GM06990 (cell line): ENCODE measurements at regions not wholly inside any gene's neighbourhood (a gene's known extent, or its start where the extent isn't known, plus 50 kb on each side); places are given as distances from the start of the nearest gene placed in this dataset.

Experiments used
- DNase-seq: peaks from one replicate; pipeline ENCODE4 v3.0.0-alpha.2; 2011; ENCODE audit not compliant: insufficient read length; ENCODE audit errors: extremely low read depth
- H3K27me3 ChIP-seq: replicated peaks from 2 replicates; pipeline ENCODE4 v1.6.0; 2011; ENCODE audit warnings: low read length; ENCODE audit not compliant: control insufficient read depth, insufficient read depth
- H3K36me3 ChIP-seq: 2 replicates; pipeline ENCODE4 v1.5.1; 2011; ENCODE audit warnings: low read length; ENCODE audit not compliant: control insufficient read depth, insufficient read depth
- H3K4me3 ChIP-seq: replicated peaks from 2 replicates; pipeline ENCODE4 v1.5.1; 2011; ENCODE audit warnings: low read depth, mild to moderate bottlenecking, control low read depth, low read length
- CTCF ChIP-seq: IDR thresholded peaks from 2 replicates; pipeline ENCODE4 v1.5.1; 2011; ENCODE audit warnings: low read length, control low read depth, mild to moderate bottlenecking, inconsistent platforms; ENCODE audit not compliant: insufficient read depth, poor library complexity, severe bottlenecking

DNA sequence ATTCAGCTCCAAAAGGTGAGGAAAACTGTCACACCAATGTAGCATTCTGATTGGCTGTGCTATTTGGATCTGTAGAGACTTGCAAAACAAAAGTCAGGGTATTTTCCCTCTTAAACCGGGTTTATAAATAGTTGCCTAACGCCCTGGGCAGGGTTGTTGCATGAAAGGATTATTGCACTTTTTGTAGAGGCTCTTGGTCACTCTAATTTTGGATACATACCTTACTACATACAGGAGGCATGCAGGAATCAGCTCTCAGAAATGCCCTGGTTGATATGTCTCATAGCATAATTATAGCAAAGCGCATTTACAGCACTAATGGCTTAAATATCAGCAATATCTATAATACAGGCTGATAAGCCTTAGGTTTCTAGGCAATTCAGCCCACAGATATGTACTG, 200.0 kb upstream of the GDNF start:
- H3K27me3 ChIP-seq = no peaks in the 10 kb centered on the region; the same call in none of the 2 replicates
- TF ChIP-seq CTCF = no peak
- no peak for DNase-seq
- no peaks in the 10 kb centered on the region for H3K36me3 ChIP-seq
- H3K4me3 ChIP-seq = no peak overlapping the region

- Histone ChIP-seq H3K4me3 (no peak overlapping the region), H3K27me3 (no peaks in the 10 kb centered on the region; the same call in none of the 2 replicates), H3K36me3 (no peaks in the 10 kb centered on the region)
- TF ChIP-seq CTCF = no peak
- no peak for DNase-seq
Measured at GRCh38 chr5:38039091-38039490, 199.2 kb upstream of the GDNF start.

GRCh38 chr5:38036765-38037164, 196.9 kb upstream of the GDNF start:
- Histone ChIP-seq H3K27me3 (no peaks in the 10 kb centered on the region; the same call in none of the 2 replicates), H3K4me3 (no peak overlapping the region), H3K36me3 (no peaks in the 10 kb centered on the region)
- TF ChIP-seq CTCF = no peak
- DNase-seq = no peak

GRCh38 chr5:38032149-38032548, 192.3 kb upstream of the GDNF start:
- Histone ChIP-seq H3K36me3 (no peaks in the 10 kb centered on the region), H3K27me3 (no peaks in the 10 kb centered on the region; the same call in none of the 2 replicates), H3K4me3 (no peak overlapping the region)
- no peak for TF ChIP-seq CTCF
- DNase-seq = no peak

DNA sequence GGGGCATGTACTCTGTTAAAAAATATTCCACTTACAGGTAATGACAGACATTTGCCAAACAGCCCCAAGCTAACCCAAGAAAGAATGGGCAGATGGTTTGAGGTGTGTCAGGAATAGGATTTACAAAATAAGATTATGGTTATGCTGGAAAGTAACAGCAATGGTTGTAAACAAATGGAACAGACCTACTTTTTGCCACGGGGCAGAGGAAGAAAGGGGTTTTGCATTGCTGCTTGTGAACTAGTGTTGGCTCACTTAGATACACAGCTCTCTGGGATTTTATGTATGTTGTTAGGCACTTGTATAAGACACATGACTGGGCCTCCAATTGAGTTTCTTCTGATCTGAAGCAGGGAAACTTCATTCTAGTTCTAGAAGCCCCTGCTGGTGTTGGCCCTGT, 191.5 kb upstream of the GDNF start:
- H3K36me3 ChIP-seq = no peaks in the 10 kb centered on the region
- no peaks in the 10 kb centered on the region; the same call in none of the 2 replicates for H3K27me3 ChIP-seq
- no peak overlapping the region for H3K4me3 ChIP-seq
- DNase-seq = no peak
- no peak for TF ChIP-seq CTCF
